Gastroesophageal sphincter (tissue), 4 donors: ENCODE measurements at regions not wholly inside any gene's neighbourhood (a gene's known extent, or its start where the extent isn't known, plus 50 kb on each side); places are given as distances from the start of the nearest gene placed in this dataset.

Experiments used
- ATAC-seq: fragments of 150-250 bp; one replicate; pipeline ENCODE4 v1.9.1; 2016; ENCODE audit warnings: mild to moderate bottlenecking, moderate library complexity
- H3K27ac ChIP-seq, 4 donors: fragments of 200-600 bp; sonication (generic) in 3 of 4; 1 replicate in 3 of 4; 2 replicates in 1 of 4; pipeline ENCODE4 v1.5.1; 2016 to 2019
- H3K27me3 ChIP-seq: fragments of 200-600 bp; sonication (generic); one replicate; pipeline ENCODE4 v1.5.1; 2019
- H3K36me3 ChIP-seq, 2 donors: fragments of 200-600 bp; sonication (generic); one replicate each; pipeline ENCODE4 v1.5.1; 2019; ENCODE audit warnings: control low read depth in 1 of 2
- H3K4me1 ChIP-seq, 3 donors: fragments of 200-600 bp; sonication (generic); 1 replicate in 2 of 3; 2 replicates in 1 of 3; pipeline ENCODE4 v1.5.1; 2016 to 2019; ENCODE audit warnings: control low read depth in 2 of 3
- H3K4me3 ChIP-seq, 2 donors: fragments of 200-600 bp; sonication (generic); one replicate each; pipeline ENCODE4 v1.5.1; 2019; ENCODE audit warnings: mild to moderate bottlenecking in 1 of 2, moderate library complexity in 1 of 2
- H3K9me3 ChIP-seq, 3 donors: fragments of 200-600 bp; sonication (generic); one replicate each; pipeline ENCODE4 v1.5.1; 2017 to 2019; ENCODE audit warnings: control low read depth in 2 of 3
- CTCF ChIP-seq, 4 experiments: fragments of 200-600 bp in 2 of 4; fragments of 450-650 bp in 2 of 4; sonication (generic) in 1 of 4; IDR thresholded peaks; one replicate each; pipeline ENCODE4 v1.5.1; 2017 to 2019; ENCODE audit warnings: antibody characterized with exemption in 4 of 4, mild to moderate bottlenecking in 2 of 4, moderate library complexity in 2 of 4
- EP300 ChIP-seq: sonication (generic); formaldehyde crosslinking; IDR thresholded peaks from one replicate; pipeline ENCODE4 v1.6.1; 2017; ENCODE audit warnings: antibody characterized with exemption, mild to moderate bottlenecking
- POLR2A ChIP-seq, 2 donors: fragments of 450-650 bp; IDR thresholded peaks; one replicate each; pipeline ENCODE4 v1.6.1; 2017; ENCODE audit warnings: antibody characterized with exemption in 2 of 2, mild to moderate bottlenecking in 2 of 2, moderate library complexity in 1 of 2
- POLR2AphosphoS5 ChIP-seq: sonication (generic); formaldehyde crosslinking; IDR thresholded peaks from one replicate; pipeline ENCODE4 v1.6.1; 2017; ENCODE audit warnings: antibody characterized with exemption
- WGBS, 2 donors: methylation state at CpG; one replicate each; pipeline ENCODE4 v1.1.5; 2018; ENCODE audit warnings: low coverage in 1 of 2; 5-methylcytosine and 5-hydroxymethylcytosine counted together

- Histone ChIP-seq H3K9me3 (peaks cover 0 to 3% (median 0%) of the 10 kb centered on the region in 3 donors), H3K4me1 (no peaks in the 10 kb centered on the region), H3K36me3 (no peaks in the 10 kb centered on the region), H3K27me3 (no peaks in the 10 kb centered on the region), H3K4me3 (no peak overlapping the region), H3K27ac (no peak overlapping the region)
- ATAC-seq: no peak
- WGBS, 2 donors: 97 to 100% methylated on average over 1 to 2 of the region's 5 CpGs
- no peak for TF ChIP-seq POLR2A (IDR thresholded peaks at IDR 0.05)
- no peak for TF ChIP-seq EP300
- TF ChIP-seq POLR2AphosphoS5: no peak
Observed at GRCh38 chr15:25608926-25609325, 170.1 kb upstream of the UBE3A start.

DNA sequence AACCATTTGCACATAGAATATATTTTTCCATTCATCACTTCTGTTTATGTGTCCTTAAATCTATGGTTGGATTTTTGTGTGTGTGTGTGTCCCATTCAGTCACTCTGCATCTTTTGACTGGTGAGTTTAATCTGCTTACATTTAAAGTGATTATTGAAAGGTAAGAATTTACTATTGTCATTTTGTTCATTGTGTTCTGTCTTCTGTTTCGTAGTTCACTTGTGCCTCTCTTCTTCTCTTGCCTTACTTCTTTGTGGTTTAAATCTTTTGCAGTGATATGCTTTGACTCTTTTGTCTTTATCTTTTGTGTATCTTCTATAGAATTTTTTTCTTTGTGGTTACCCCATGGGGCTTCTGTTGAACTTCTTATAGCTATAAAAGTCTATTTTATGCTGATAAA lies 166.3 kb upstream of the UBE3A start:
- Histone ChIP-seq H3K9me3 (peaks cover 0 to 3% (median 0%) of the 10 kb centered on the region in 3 donors), H3K4me1 (no peaks in the 10 kb centered on the region), H3K27ac (no peak overlapping the region), H3K4me3 (no peak overlapping the region), H3K36me3 (no peaks in the 10 kb centered on the region), H3K27me3 (no peaks in the 10 kb centered on the region)
- ATAC-seq: no peak
- 78% methylated on average over 1 of the region's 1 CpG; no CpG with 5 or more reads in 1 of the 2 donors for whole genome bisulfite sequencing, 2 donors
- TF ChIP-seq EP300: no peak
- no peak for TF ChIP-seq CTCF (IDR thresholded peaks at IDR 0.05)
- TF ChIP-seq POLR2A (IDR thresholded peaks at IDR 0.05): no peak
- TF ChIP-seq POLR2AphosphoS5: no peak

GRCh38 chr15:25600751-25601150 lies 161.9 kb upstream of the UBE3A start:
- WGBS, 2 donors: 67% methylated on average over 1 of the region's 1 CpG; no CpG with 5 or more reads in 1 of the 2 donors
- Histone ChIP-seq H3K4me3 (no peak overlapping the region), H3K27ac (no peak overlapping the region), H3K36me3 (no peaks in the 10 kb centered on the region), H3K4me1 (no peaks in the 10 kb centered on the region), H3K27me3 (no peaks in the 10 kb centered on the region), H3K9me3 (peaks cover 0 to 3% (median 0%) of the 10 kb centered on the region in 3 donors)
- ATAC-seq: no peak
- no peak for TF ChIP-seq POLR2AphosphoS5
- no peak for TF ChIP-seq EP300
- no peak for TF ChIP-seq CTCF (IDR thresholded peaks at IDR 0.05)
- no peak for TF ChIP-seq POLR2A (IDR thresholded peaks at IDR 0.05)

- 63 to 67% methylated on average over 5 of the region's 5 CpGs for WGBS, 2 donors
- H3K4me3 ChIP-seq: no peak overlapping the region
- peaks cover 0 to 6% (median 0%) of the 10 kb centered on the region in 3 donors for H3K9me3 ChIP-seq
- H3K4me1 ChIP-seq: no peaks in the 10 kb centered on the region
- ATAC-seq: no peak
- no peak overlapping the region for H3K27ac ChIP-seq
- H3K36me3 ChIP-seq: no peaks in the 10 kb centered on the region
- no peaks in the 10 kb centered on the region for H3K27me3 ChIP-seq
- TF ChIP-seq POLR2A (IDR thresholded peaks at IDR 0.05): no peak
- TF ChIP-seq EP300: no peak
- TF ChIP-seq CTCF (IDR thresholded peaks at IDR 0.05): no peak
- TF ChIP-seq POLR2AphosphoS5: no peak
Observed at GRCh38 chr15:25597571-25597970, 158.7 kb upstream of the UBE3A start.

GRCh38 chr15:25596644-25597562 lies 158.1 kb upstream of the UBE3A start:
- Histone ChIP-seq H3K4me3 (no peak overlapping the region), H3K9me3 (peaks cover 0 to 6% (median 0%) of the 10 kb centered on the region in 3 donors), H3K4me1 (no peaks in the 10 kb centered on the region), H3K36me3 (no peaks in the 10 kb centered on the region), H3K27me3 (no peaks in the 10 kb centered on the region), H3K27ac (no peak overlapping the region)
- 81 to 82% methylated on average over 4 to 19 of the region's 44 CpGs for WGBS, 2 donors
- no peak for ATAC-seq
- TF ChIP-seq POLR2AphosphoS5: no peak
- TF ChIP-seq POLR2A (IDR thresholded peaks at IDR 0.05): no peak
- no peak for TF ChIP-seq CTCF (IDR thresholded peaks at IDR 0.05)
- no peak for TF ChIP-seq EP300
